HepG2 (cell line): ENCODE measurements at regions not wholly inside any gene's neighbourhood (a gene's known extent, or its start where the extent isn't known, plus 50 kb on each side); places are given as distances from the start of the nearest gene placed in this dataset.

Experiments
- ATAC-seq: fragments of 200-7000 bp; cut with Tn5 transposase; 3 replicates; pipeline ENCODE4 v1.9.1; 2020; ENCODE audit warnings: mild to moderate bottlenecking, moderate library complexity
- BruUV-seq: library from RNA; stranded (reverse); fragments of 400-500 nt; replicated peaks from 2 replicates; lab custom pipeline; 2021; lab: Mats Ljungman, UMichigan
- CTCF ChIA-PET: fragments of 300-600 bp; formaldehyde crosslinking; extraction: SDS; loops from one replicate; lab custom pipeline; 2021; ENCODE audit warnings: low total read pairs, inconsistent platforms, low intra/inter-chr PET ratio; lab: Yijun Ruan, JAX
- POLR2A ChIA-PET: fragments of 350-600 bp; sonication (Branson Sonifier 250); formaldehyde crosslinking; loops from one replicate; lab custom pipeline; 2020; ENCODE audit warnings: antibody characterized with exemption, inconsistent platforms; lab: Yijun Ruan, JAX
- DNase-seq: peaks from one replicate; pipeline ENCODE4 v3.0.0-alpha.2; 2015; ENCODE audit warnings: low spot score
- FAIRE-seq: peaks from 3 replicates; lab custom pipeline; 2011; peaks lifted over from hg19 to GRCh38; lab: Jason Lieb, UNC
- H2AFZ ChIP-seq: one replicate; pipeline ENCODE4 v1.6.1; 2011; ENCODE audit warnings: low read length, inconsistent platforms
- H3K27ac ChIP-seq: fragments of 300-600 bp; 3 replicates; pipeline ENCODE4 v1.8.0; 2011; ENCODE audit warnings: mixed run types, mild to moderate bottlenecking, mixed read lengths, low read length, inconsistent platforms; ENCODE audit not compliant: insufficient read depth; ENCODE audit errors: extremely low read length
- H3K27me3 ChIP-seq, 2 experiments: fragments of 200-600 bp in 1 of 2; 2 replicates in 1 of 2; 3 replicates in 1 of 2; pipeline versions ENCODE4 v1.6.0 to v1.8.0; 2011; ENCODE audit warnings: low read length in 2 of 2, mild to moderate bottlenecking in 2 of 2, moderate library complexity in 2 of 2, inconsistent platforms in 1 of 2; ENCODE audit not compliant: insufficient read depth in 2 of 2, control insufficient read depth in 1 of 2
- H3K36me3 ChIP-seq, 2 experiments: fragments of 200-600 bp in 1 of 2; replicated peaks in 1 of 2; 2 replicates in 1 of 2; 3 replicates in 1 of 2; pipeline versions ENCODE4 v1.5.1 to v1.8.0; 2011; ENCODE audit warnings: low read length in 2 of 2, inconsistent platforms in 1 of 2; ENCODE audit not compliant: insufficient read depth in 2 of 2, control insufficient read depth in 1 of 2
- H3K4me1 ChIP-seq: 2 replicates; pipeline ENCODE4 v1.5.1; 2012; ENCODE audit warnings: low read length, inconsistent platforms; ENCODE audit not compliant: insufficient read depth
- H3K4me2 ChIP-seq: 2 replicates; pipeline ENCODE4 v1.6.0; 2011; ENCODE audit warnings: low read depth, low read length, inconsistent platforms
- H3K4me3 ChIP-seq, 3 experiments: fragments of 200-600 bp in 1 of 3; sonication (generic), shearing (Covaris generic) in 1 of 3; replicated peaks in 1 of 3; 2 replicates each; pipeline ENCODE4 v1.5.1; 2011 to 2016; ENCODE audit warnings: low read length in 3 of 3, inconsistent platforms in 2 of 3, low read depth in 2 of 3, mild to moderate bottlenecking in 2 of 3, control low read depth in 1 of 3, mixed read lengths in 1 of 3; ENCODE audit not compliant: insufficient read depth in 1 of 3
- H3K79me2 ChIP-seq: one replicate; pipeline ENCODE4 v1.6.1; 2011; ENCODE audit warnings: low read length, inconsistent platforms; ENCODE audit not compliant: insufficient read depth
- H3K9ac ChIP-seq: 2 replicates; pipeline ENCODE4 v1.6.0; 2011; ENCODE audit warnings: mild to moderate bottlenecking, low read depth, low read length, inconsistent platforms; ENCODE audit not compliant: insufficient read depth
- H3K9me3 ChIP-seq: 2 replicates; pipeline ENCODE4 v1.5.1; 2012; ENCODE audit warnings: mild to moderate bottlenecking, low read length
- H4K20me1 ChIP-seq: 2 replicates; pipeline ENCODE4 v1.6.0; 2011; ENCODE audit warnings: inconsistent platforms, mild to moderate bottlenecking, low read length, moderate library complexity; ENCODE audit not compliant: insufficient read depth
- ATF7 ChIP-seq, 2 experiments: fragments of 450-650 bp in 1 of 2; sonication (generic) in 1 of 2; formaldehyde crosslinking in 1 of 2; IDR thresholded peaks; 2 replicates each; pipeline versions ENCODE4 v1.4.0 to v1.6.1; 2016 to 2020; ENCODE audit warnings: antibody characterized with exemption in 1 of 2, mild to moderate bottlenecking in 1 of 2, missing genetic modification reagents in 1 of 2
- CEBPB ChIP-seq: IDR thresholded peaks from 2 replicates; pipeline ENCODE4 v1.6.1; 2011; ENCODE audit warnings: low read depth, low read length, improper control_type of control experiment, borderline replicate concordance
- CTCF ChIP-seq: sonication (generic); formaldehyde crosslinking; IDR thresholded peaks from 2 replicates; pipeline ENCODE4 v1.5.0; 2020; ENCODE audit warnings: mild to moderate bottlenecking, missing genetic modification reagents, moderate library complexity
- GPN1 ChIP-seq: sonication (generic); formaldehyde crosslinking; IDR thresholded peaks from 2 replicates; pipeline ENCODE4 v1.5.1; 2020; ENCODE audit warnings: missing genetic modification reagents, borderline replicate concordance
- GTF2F1 ChIP-seq: fragments of 150-350 bp; IDR thresholded peaks from 2 replicates; pipeline ENCODE4 v1.6.1; 2014; ENCODE audit warnings: low read length
- MNT ChIP-seq: fragments of 450-650 bp; IDR thresholded peaks from 2 replicates; pipeline ENCODE4 v1.6.1; 2016
- RFXANK ChIP-seq: IDR thresholded peaks from 2 replicates; pipeline ENCODE4 v1.6.1; 2016
- TFAP4 ChIP-seq: sonication (generic); IDR thresholded peaks from 2 replicates; pipeline ENCODE4 v1.6.1; 2016; ENCODE audit warnings: low read depth, borderline replicate concordance
- THYN1 ChIP-seq: sonication (generic); formaldehyde crosslinking; IDR thresholded peaks from 2 replicates; pipeline ENCODE4 v1.8.1; 2023; ENCODE audit warnings: low read depth, mild to moderate bottlenecking, moderate library complexity, missing genetic modification reagents, borderline replicate concordance
- ZNF136 ChIP-seq: sonication (generic); formaldehyde crosslinking; IDR thresholded peaks from 2 replicates; pipeline ENCODE4 v1.8.1; 2022; ENCODE audit warnings: low read depth, mild to moderate bottlenecking, moderate library complexity, missing genetic modification reagents
- ZNF281 ChIP-seq: sonication (generic); formaldehyde crosslinking; IDR thresholded peaks from 2 replicates; pipeline ENCODE4 v1.4.0; 2020; ENCODE audit warnings: missing genetic modification reagents, borderline replicate concordance
- ZNF660 ChIP-seq: sonication (generic); formaldehyde crosslinking; IDR thresholded peaks from 2 replicates; pipeline ENCODE4 v1.5.1; 2020; ENCODE audit warnings: mild to moderate bottlenecking, low read depth, missing genetic modification reagents, borderline replicate concordance
- WGBS: methylation state at CpG from one replicate; pipeline ENCODE4 v1.1.6; 2017; ENCODE audit warnings: low lambda C conversion rate; 5-methylcytosine and 5-hydroxymethylcytosine counted together
- in situ Hi-C: cut with HindIII; loops from 2 replicates; pipeline ENCODE4 v1.10.0; 2017; ENCODE audit warnings: low pct_unique_long_range_greater_than_20kb; ENCODE audit not compliant: extremely low pct_ligation_motif_present
- intact Hi-C: fragments of 100-400 bp; cut with micrococcal nuclease; formaldehyde crosslinking; loops from one replicate; pipeline ENCODE4 v1.10.0; 2022; ENCODE audit not compliant: unreplicated experiment

- TF ChIP-seq TFAP4 (no peak), CEBPB (peak; percentile 51; the same call in 1 of the 2 replicates), GPN1 (CRISPR knock-in tag) (no peak)
- Histone ChIP-seq H4K20me1 (no peaks in the 10 kb centered on the region), H3K27ac (no peak overlapping the region), H3K9ac (no peak overlapping the region), H3K4me1 (no peaks in the 10 kb centered on the region), H3K79me2 (no peaks in the 10 kb centered on the region), H2AFZ (no peak overlapping the region), H3K36me3 (no peaks in the 10 kb centered on the region), H3K4me3 (no peak overlapping the region), H3K4me2 (no peak overlapping the region), H3K9me3 (no peaks in the 10 kb centered on the region), H3K27me3 (no peaks in the 10 kb centered on the region)
- FAIRE-seq (no peak), DNase-seq (no peak), ATAC-seq (no peak)
- POLR2A ChIA-PET, result no interaction called here
- CTCF ChIA-PET, result no interaction called here
- intact Hi-C loops, result no loop called here
- no TSS peak for BruUV-seq
- in situ Hi-C loops, result no loop called here
- WGBS, result 52% methylated on average over 2 of the region's 2 CpGs
These were observed 333.9 kb upstream of the DDX53 start for GRCh38 chrX:22665818-22666217.

GRCh38 chrX:22666441-22666840, 333.3 kb upstream of the DDX53 start:
- Histone ChIP-seq H3K4me3 (no peak overlapping the region), H3K4me2 (no peak overlapping the region), H4K20me1 (no peaks in the 10 kb centered on the region), H3K9ac (no peak overlapping the region), H3K36me3 (no peaks in the 10 kb centered on the region), H2AFZ (no peak overlapping the region), H3K4me1 (no peaks in the 10 kb centered on the region), H3K79me2 (no peaks in the 10 kb centered on the region), H3K27ac (no peak overlapping the region), H3K27me3 (no peaks in the 10 kb centered on the region), H3K9me3 (no peaks in the 10 kb centered on the region)
- in situ Hi-C loops, result no loop called here
- FAIRE-seq (no peak), DNase-seq (peak; percentile 12), ATAC-seq (no peak)
- intact Hi-C loops, result no loop called here
- BruUV-seq, result no TSS peak
- POLR2A ChIA-PET, result no interaction called here
- TF ChIP-seq ZNF660 (CRISPR knock-in tag) (no peak), ATF7 (IDR thresholded peaks at IDR 0.05) (no peak), ATF7 (CRISPR knock-in tag; IDR thresholded peaks at IDR 0.05) (no peak), CTCF (0 out of 2 replicates have a peak, but pooled peaks have one; percentile 29), MNT (no peak), GTF2F1 (no peak), ZNF136 (CRISPR knock-in tag) (no peak), RFXANK (CRISPR knock-in tag) (no peak), THYN1 (no peak), ZNF281 (no peak)
- 3% methylated on average over 9 of the region's 9 CpGs for whole genome bisulfite sequencing
- CTCF ChIA-PET, result no interaction called here
